ENCODE measurements at regions not wholly inside any gene's neighbourhood (a gene's known extent, or its start where the extent isn't known, plus 50 kb on each side); places are given as distances from the start of the nearest gene placed in this dataset.

DNA sequence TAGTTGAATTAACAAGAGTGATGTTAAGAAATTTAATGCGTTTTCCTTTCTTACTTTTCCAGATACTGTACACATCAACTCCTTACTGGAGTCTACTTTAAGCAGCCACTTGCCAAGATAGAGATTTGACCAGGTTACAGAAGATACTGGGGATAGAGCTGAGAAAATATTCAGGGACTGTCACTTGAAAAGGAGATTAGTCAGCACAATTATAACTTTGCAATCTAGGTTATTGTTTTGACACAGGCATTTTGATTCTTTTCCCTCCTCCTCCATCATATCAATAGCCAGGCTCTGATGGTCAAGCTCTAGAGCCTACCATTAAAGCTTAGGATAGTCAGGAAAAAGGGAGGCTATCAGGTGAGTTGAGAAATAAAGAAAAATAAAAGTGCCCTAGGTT is 345.9 kb upstream of the ITGA1 start:
- no peak overlapping the region for H3K4me3 ChIP-seq (ENCODE audit: low read length)
- no peak for DNase-seq (ENCODE audit: low read depth)
- TF ChIP-seq, protein P1, sequence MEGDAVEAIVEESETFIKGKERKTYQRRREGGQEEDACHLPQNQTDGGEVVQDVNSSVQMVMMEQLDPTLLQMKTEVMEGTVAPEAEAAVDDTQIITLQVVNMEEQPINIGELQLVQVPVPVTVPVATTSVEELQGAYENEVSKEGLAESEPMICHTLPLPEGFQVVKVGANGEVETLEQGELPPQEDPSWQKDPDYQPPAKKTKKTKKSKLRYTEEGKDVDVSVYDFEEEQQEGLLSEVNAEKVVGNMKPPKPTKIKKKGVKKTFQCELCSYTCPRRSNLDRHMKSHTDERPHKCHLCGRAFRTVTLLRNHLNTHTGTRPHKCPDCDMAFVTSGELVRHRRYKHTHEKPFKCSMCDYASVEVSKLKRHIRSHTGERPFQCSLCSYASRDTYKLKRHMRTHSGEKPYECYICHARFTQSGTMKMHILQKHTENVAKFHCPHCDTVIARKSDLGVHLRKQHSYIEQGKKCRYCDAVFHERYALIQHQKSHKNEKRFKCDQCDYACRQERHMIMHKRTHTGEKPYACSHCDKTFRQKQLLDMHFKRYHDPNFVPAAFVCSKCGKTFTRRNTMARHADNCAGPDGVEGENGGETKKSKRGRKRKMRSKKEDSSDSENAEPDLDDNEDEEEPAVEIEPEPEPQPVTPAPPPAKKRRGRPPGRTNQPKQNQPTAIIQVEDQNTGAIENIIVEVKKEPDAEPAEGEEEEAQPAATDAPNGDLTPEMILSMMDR (IDR thresholded peaks at IDR 0.05; ENCODE audit: insufficient read depth, low read depth, low read length, missing control alignments): no peak

GRCh38 chr5:52443187-52443586 is 344.5 kb upstream of the ITGA1 start:
- no peak overlapping the region for H3K4me3 ChIP-seq (ENCODE audit: low read length)
- DNase-seq (ENCODE audit: low read depth): no peak

GRCh38 chr5:52448111-52448510 is 339.6 kb upstream of the ITGA1 start:
- no peak for DNase-seq (ENCODE audit: low read depth)
- TF ChIP-seq, protein P1 (IDR thresholded peaks at IDR 0.05; ENCODE audit: insufficient read depth, low read depth, low read length, missing control alignments): no peak
- no peak overlapping the region for H3K4me3 ChIP-seq (ENCODE audit: low read length)

More at GRCh38 chr5:52443187-52443586, 344.5 kb upstream of the ITGA1 start:
- TF ChIP-seq, protein P1 (IDR thresholded peaks at IDR 0.05; ENCODE audit: insufficient read depth, low read depth, low read length, missing control alignments): no peak

DNA sequence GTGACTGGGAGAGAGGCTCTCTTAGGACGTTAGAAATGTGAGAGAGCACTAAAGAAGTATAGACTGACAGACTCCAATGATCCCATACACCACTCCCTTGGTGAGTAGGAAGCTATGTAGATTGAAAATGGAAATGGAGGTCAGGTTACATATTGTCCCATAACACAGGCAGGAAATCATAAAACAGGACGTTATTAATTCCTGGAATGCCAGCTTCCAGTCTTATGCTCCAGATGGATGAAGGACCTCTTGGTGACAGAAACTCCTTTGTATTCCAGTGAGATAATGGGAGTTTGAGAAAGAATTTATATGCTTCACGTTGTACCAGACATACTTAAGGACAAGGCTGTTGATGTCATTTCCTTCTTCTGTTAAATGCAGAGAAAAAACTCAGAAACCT is 338.2 kb upstream of the ITGA1 start:
- TF ChIP-seq, protein P1 (IDR thresholded peaks at IDR 0.05; ENCODE audit: insufficient read depth, low read depth, low read length, missing control alignments): no peak
- no peak for DNase-seq (ENCODE audit: low read depth)

GRCh38 chr5:52452098-52452497 is 335.6 kb upstream of the ITGA1 start:
- H3K4me3 ChIP-seq (ENCODE audit: low read length): no peak overlapping the region
- TF ChIP-seq, protein P1 (IDR thresholded peaks at IDR 0.05; ENCODE audit: insufficient read depth, low read depth, low read length, missing control alignments): no peak
- no peak for DNase-seq (ENCODE audit: low read depth)

More for the DNA sequence above, 338.2 kb upstream of the ITGA1 start:
- H3K4me3 ChIP-seq (ENCODE audit: low read length): no peak overlapping the region

DNA sequence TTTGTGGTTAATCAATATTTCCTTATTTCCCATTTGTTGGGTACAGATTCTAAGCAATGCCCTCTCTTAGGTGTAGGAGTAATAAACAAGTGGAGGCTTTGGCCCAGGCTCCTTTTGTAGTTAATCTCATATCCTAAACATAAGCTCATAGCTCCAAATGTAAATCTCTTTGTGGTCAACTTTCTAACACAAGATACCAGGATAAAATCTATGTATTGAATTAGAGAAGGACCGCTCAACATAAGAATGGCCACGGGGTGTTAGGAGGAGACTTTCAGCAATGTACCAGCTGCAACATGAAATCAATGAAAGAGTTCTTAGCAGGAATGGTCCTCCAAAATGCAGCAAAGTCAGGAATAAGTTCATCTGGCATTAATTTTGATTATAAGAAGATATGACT is 334.5 kb upstream of the ITGA1 start:
- TF ChIP-seq, protein P1 (IDR thresholded peaks at IDR 0.05; ENCODE audit: insufficient read depth, low read depth, low read length, missing control alignments): no peak
- no peak overlapping the region for H3K4me3 ChIP-seq (ENCODE audit: low read length)
- DNase-seq (ENCODE audit: low read depth): no peak

DNA sequence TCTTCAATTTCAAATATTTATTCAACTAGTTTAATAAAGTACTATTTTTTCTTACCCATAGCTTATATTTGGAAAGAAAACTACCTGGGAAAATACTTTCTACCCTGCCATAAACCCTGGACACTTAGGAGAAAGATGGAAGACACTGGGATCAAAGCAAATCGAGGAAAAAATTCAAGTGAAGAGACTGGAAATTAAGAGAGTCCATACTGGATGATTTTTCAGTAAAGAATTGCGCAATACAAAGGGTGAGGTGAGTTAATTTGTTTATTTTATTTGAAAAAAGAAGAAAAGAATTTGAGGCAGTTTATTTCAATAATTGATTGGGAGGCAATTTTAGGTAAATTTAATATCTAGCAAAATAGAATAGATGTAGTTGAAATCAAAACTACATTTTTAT is 331.8 kb upstream of the ITGA1 start:
- no peak for DNase-seq (ENCODE audit: low read depth)
- no peak overlapping the region for H3K4me3 ChIP-seq (ENCODE audit: low read length)
- TF ChIP-seq, protein P1 (IDR thresholded peaks at IDR 0.05; ENCODE audit: insufficient read depth, low read depth, low read length, missing control alignments): no peak
